ENCODE measurements at regions not wholly inside any gene's neighbourhood (a gene's known extent, or its start where the extent isn't known, plus 50 kb on each side); places are given as distances from the start of the nearest gene placed in this dataset.
"Not testable (repeated sequence)": the region's sequence is repeated elsewhere in the genome, so short reads cannot be mapped to it uniquely, and the experiment has no call there.

DNA sequence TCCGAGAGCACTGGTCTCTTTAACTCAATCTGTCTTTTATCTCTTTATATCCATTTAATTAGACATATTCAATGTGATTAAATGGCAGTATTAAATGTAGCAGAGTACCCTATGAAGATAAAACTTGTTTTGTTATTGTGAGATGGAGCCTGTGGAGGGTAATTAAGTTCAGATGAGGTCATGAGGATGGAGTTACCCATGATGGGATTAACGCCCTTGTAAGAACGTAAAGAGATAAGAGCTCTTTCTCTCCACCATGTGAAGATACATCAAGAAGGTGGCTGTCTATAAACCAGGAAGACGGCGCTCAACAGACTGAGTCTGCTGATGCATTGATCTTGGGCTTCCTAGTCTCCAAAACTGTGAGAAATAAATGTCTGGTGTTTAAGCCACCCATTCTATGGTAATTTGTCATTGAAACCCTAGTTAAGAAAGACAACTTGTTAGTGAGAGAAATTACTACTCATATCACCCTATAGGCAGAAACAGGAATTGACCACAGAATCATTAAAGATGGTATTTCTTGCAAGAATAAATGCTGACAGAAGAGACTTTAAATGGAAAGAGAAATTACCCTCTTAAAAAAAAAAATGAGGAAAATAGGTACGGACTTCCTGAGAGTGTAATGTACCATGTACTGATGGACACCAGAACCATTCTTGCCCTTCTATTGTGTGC is 738.7 kb upstream of the CHAC2 start:
- no peak for DNase-seq (ENCODE audit: low read depth)

DNA sequence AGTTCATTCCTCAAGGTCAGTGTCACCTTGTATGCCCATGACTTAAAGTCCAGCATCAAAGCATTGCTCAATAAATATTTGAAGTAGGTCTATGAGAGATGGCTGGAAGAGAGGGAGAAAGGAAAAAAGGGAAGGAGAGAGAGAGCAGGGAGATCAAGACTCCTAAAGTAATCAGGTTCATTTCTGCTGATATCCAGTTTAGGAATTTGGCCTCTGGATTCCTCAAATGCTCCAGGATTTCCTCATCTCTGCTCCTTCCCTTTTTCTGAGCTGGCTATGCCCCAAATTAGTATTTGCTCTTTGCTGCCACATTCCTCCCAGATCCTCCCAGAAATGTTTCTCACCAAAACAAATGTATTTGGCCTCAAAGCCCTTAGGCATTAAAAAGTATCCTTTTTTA is 739.4 kb upstream of the CHAC2 start:
- DNase-seq (ENCODE audit: low read depth): no peak

DNA sequence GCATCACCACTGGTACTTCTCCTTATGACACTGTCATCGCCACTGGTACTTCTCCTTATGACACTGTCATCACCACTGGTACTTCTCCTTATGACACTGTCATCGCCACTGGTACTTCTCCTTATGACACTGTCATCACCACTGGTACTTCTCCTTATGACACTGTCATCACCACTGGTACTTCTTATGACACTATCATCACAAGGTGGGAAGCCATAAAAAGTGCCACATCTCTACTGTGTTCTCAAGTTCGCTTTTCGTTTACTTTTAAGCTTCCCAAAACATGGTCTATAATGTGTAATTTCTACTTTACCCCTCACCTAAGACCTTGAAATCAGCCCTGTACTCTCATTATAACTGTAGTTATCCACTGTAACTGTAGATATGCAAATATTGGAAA is 745.4 kb upstream of the CHAC2 start:
- DNase-seq (ENCODE audit: low read depth): not testable (repeated sequence)

DNA sequence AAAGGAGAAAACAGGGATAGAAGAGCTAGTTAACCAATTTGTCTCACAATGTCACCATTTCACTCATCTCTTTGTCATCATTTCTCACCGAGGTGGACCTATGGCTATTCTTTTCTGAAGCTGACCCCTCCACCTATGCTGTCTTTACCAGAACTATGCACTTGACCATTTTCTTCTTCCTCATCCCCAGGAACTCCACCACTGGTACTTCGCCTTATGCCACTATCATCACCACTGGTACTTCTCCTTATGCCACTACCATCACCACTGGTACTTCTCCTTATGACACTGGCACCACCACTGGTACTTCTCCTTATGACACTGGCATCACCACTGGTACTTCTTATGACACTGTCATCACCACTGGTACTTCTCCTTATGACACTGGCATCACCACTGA is 745.8 kb upstream of the CHAC2 start:
- DNase-seq (ENCODE audit: low read depth): no peak

DNA sequence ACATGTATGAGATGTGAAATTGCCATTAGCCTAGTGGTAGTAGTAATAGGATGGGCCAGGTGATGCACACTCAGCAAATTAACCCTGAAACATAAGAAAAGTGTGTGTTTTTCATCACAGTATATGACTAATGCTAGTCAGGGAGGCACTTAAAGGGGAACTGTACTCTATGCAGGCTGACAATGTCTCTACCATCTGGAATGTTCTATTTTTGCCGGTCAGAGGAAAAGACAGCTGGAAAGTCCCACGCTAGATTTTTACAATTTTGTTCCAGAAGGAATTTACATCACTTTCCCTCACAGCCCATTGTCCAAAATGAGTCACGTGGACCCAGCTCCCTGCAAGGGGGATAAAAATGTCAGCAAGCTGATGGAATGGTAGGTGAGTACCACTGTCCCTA is 746.3 kb upstream of the CHAC2 start:
- no peak for DNase-seq (ENCODE audit: low read depth)

DNA sequence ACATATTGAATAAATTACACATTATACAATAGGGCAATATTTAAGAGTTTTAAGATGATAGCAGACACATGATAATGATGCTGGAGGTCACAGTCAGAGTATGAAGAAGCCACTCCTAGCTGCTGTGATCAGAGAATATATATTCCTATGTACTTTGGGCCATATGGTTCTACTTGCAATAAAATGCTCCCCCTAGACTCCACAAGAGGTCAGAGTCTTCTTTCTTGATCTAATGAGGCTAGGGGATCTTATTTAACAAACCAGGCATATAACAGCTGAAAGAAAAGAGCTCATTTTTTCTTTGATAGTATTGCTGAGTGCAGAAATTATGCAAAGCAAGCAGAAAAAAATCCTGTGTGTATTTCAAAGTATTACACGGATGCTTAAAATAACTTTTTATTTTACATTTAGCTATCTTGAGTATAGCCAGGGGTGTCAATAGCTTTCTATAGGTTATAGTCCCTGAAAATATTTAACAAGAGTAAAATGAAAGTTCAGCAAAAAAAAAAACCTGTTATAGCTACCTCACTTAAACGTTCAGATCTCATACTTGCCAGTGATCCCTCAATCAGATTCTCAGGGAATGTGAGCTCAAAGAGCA is 748.7 kb upstream of the CHAC2 start:
- DNase-seq (ENCODE audit: low read depth): no peak

DNA sequence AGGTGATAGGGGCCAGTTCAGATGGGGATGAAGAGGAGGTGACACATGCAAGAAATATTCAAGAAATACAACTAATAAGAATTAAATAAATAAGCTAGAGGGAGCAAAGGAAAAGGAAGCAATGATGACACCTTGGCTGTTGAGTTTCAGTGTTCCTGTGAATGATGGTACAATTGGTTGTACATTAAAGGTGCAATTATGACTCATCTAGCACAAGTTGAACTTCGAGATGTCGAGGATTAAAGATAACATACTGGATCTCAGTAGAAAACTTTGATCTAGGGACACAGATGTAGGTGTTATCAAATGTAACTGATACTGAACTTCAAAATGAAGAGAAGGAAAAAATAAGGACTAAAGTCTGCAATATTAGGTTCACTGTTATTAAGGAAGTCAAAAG is 760.6 kb upstream of the CHAC2 start:
- no peak for DNase-seq (ENCODE audit: low read depth)

DNA sequence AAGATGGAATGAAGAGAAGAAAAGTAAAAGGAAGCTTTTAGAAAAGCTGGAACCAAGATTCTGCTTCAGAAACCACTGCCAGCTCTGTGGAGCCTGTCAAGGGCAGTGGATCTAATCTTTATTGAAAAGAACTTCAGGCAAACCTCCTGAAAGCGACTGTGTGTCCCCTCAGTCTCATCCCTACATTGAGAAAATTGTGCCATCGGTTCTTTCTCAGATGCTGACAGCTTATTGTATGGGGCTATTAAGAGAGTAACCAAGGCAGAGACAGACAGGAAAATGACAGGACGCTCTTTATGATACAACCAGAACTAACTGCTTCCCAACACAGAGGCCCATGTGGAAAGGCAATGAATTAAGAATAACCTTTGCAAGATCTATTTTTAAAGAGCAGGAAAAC is 763.2 kb upstream of the CHAC2 start:
- DNase-seq (ENCODE audit: low read depth): no peak

DNA sequence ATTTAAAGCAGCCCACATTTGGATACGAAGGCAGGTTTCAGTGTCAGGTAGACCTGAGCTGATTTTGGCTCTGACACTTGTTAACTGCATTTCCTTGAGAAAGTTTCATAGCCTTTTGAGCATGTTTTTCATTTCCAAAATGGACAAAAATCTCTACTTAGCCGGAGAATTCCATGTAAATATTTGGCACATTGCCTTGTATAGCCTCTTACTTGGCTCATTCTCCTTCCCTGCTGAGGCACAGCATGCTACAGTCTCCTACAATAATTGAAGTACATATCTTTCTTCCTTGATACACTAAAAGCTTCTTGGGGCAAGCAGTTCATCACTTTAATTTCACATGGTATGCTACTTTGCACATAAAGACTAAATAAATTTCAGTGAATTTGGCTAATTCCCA is 772.2 kb upstream of the CHAC2 start:
- no peak for DNase-seq (ENCODE audit: low read depth)

DNA sequence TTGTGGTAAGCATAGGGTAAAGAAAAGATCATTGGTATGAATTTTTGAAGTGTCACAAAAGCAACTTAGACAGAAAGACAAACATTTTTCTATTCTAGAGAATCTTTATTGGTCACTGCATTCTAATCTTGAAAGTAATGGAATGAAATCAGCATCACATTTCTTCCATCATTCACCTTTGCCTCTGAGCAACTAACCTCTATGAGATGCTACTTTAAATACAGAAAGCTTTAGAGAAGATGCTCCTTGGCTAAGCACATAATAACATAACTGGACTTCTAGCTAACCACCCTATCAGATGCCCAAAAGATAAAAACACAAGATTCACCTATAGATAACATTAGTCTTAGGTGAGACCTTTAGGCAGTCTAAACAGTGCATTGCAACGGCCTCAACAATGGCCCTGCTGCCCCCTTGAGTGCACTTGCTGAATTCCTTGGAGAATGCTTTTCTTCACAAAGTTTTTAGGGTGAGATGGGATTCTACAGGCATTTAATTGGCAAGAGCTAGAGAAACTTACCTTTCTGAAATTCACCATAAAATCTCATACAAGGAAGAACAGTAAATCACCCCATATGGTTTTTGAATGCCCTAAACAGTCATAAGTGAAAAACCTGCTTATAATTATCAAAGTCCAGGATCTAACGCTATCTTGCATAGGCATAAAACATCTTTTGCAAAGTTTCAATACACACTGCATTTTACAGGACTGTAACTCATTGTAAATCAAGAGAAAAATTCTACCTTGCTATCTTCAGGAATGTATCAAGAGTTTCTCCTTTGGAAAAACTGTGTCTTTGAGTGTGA is 791.3 kb upstream of the CHAC2 start:
- DNase-seq (ENCODE audit: low read depth): no peak

DNA sequence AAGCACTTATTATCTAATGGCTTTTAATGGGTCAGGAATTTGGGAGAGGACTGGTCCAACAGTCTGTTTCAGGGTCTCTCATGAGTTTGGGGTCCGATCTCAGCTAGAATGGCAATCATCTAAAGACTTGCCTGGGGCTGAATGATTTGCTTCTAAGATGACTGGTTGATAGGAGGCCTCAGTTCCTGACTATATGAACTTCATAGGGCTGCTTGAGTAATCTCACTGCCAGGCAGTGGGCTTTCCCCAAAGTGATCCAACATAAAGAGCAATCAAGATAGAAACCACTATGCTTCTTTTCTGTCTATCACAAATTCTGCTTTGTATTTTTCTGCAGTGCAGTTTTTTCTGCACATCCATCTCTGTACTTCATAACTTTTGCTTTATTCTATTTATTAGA is 793.5 kb upstream of the CHAC2 start:
- no peak for DNase-seq (ENCODE audit: low read depth)

DNA sequence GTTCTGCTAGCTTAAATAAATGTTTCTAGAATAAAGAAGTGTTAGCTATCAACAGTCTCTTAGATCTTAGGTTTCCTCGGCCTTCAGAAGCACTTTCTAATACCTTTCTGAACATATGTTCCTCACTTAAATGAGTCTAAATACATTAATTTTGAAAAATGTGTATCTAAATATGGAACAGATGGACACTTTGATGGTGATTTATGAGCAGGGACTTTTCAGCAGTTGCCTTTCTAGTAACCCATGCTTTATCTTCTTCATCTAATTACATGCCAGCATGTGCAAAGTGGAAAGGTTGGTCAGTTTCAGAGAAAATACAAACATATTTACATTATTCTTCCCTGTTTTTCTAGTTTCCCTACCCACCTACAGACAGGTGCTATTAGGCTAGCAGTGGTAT is 797.0 kb upstream of the CHAC2 start:
- DNase-seq (ENCODE audit: low read depth): no peak

DNA sequence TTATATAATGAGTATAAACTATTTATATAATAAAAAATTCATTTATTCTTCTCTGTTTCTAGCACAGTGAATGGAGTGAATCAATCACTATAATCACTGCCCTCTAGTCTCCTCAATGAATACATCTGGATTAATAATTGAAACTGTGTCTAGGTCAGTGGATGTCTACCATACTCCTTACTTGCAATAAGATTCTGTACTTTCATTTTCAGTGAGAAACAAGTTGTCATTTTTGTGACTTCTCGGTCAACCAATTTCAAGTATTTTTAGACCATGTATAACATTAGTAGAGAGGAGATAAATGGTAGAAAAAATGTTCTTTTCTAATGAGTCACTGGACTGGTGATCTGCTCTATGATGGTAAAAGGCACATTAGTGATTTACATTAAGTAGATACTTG is 799.6 kb upstream of the CHAC2 start:
- no peak for DNase-seq (ENCODE audit: low read depth)

DNA sequence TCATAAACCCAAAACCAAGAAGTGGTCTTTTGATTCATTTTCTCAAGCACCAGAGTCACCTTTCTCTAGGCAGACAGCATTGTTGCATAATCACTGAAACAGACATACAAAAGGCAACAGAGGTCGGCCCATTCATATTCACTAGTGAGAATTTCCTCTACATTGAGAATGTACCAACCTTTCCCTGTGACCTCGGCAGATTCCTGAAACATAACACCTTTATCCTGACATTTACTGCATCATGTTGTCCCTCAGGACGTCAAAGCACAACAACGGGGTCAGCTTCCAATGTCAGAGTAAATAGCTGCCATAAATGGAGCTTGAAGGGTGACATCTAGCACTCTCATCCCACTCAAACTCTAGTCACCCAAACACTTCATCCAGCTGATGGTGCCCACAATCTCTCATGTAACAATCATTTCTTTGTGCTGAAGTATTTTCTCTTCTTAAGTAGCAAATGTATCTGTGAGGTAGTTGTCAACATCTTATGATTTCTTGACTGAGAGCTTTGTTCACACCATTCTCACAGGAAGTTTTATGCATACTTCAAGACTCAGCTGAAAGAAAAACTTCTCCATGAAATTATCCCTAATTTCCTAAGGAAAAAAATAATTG is 802.6 kb upstream of the CHAC2 start:
- no peak for DNase-seq (ENCODE audit: low read depth)

DNA sequence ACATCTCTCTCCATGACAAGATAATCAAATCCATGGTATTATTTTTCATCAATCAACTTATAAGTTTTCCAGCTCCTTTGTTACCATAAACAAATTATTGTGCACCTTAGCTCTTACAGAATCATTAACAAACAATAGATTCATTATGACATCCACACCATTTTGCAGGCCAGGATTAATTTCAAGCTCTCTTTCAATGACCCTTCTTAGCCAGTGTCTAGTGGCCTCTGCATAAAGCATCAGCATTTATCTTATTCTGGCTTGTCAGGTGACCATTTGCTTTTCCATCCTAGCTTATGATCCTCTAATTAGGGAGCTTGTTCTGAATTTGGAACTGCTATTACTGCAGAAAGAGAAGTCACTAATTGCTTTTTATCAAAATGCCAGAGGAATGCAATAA is 806.2 kb upstream of the CHAC2 start:
- DNase-seq (ENCODE audit: low read depth): no peak

DNA sequence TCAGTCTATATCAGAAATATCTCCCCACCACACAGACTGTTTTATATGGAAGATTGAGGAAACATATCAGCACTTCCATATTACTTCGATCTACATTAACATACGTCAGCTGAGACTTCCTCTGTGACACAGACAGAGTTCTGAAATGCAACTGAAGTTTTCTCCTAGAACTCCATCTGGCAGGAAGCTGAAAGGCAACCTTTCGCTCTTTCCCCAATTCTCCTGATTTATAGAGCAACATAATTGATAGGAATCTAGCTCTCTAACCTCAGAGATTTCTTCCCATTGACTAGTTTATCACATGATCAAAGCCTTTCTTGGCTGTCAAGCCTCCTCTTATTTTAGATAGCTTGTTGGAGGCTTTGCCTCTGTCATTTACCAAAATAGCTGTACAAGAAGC is 806.7 kb upstream of the CHAC2 start:
- no peak for DNase-seq (ENCODE audit: low read depth)

DNA sequence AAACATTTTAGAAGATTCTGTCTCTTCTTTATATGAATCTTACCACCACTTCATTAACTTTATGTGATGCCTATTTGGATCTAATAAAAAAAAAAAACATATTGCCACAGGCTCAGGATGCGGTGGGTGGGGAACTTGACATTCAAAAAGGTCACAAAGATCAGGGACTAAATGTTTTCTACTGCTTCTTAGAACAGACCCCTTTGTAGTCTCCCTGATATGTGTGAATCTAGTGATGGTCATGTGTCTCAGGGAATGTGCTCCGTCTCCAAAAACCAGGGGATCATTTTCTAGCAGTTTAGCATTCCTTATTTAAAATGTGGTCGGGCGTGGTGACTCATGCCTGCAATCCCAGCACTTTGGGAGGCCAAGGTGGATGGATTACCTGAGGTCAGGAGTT is 807.8 kb upstream of the CHAC2 start:
- DNase-seq (ENCODE audit: low read depth): no peak

DNA sequence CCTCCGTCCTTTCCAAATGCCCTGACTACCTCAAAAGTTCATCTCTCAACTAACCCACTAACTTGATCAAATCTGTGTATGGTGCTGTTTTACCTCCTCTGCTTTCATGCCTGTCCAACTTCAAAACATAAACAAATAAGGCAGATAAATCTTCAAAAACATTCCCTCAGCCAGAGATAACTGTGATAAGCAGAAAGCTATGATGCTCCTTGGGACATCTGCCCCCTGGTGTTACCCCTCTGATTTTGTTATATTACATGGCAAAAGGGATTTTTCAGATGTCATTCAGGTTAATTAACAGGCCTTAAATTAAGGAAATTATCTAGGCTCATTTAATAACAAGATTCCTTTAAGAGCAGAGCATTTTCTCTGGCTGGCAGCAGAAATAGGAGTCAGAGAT is 810.8 kb upstream of the CHAC2 start:
- no peak for DNase-seq (ENCODE audit: low read depth)

DNA sequence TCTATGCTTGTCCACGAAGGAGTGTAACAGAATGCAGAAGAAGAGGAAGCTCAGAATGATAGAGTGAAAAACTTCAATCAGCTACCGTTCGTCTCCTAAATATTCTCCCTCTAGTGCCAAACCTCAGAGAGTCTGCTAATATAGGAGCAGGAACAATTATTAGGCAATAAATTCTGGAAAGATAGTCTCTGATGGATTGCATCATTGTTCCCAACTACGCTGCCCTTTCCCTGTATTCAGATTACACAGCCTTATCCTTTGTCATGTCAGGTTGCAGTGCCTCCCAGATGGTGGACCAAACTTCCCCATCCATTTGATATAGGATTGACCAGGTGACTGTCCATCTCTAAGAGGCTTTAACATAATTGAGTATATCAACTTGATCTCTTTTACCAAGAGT is 811.5 kb upstream of the CHAC2 start:
- no peak for DNase-seq (ENCODE audit: low read depth)

DNA sequence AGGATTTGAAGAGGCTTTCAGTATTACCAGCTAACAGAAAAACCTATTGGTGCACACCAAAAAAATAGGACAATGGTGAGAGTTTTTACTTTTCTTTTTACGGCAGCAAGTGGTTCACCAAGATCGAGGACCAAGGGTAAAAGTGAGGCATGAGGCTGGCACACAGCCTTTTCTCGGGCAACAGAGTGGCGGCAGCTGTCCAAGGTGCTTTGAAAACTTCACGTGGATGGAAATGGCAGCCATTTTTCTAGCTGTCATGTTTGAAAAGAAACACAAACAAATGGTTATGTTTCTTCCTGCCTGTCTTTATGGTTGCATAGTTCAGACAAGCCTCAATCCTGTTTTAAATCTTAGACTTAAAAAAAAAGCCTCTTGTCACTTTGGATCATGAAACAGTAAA is 812.5 kb upstream of the CHAC2 start:
- DNase-seq (ENCODE audit: low read depth): no peak

DNA sequence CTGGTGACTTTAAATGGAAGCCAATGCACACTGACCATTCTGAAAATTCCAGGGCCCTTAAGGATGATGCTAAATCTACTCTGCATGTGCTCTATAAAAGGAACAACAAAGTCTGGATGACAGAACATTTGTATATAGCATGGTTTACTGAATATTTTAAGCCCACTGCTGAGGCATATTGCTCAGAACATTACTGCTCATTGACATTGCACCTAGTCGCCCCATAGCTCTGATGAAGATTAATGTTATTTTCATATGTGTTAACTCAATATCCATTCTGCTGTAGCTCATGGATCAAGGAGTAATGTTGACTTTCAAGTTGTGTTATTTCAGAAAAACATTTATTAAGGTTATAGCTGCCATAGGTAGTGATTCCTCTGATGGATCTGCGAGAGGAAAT is 827.5 kb upstream of the CHAC2 start:
- no peak for DNase-seq (ENCODE audit: low read depth)

DNA sequence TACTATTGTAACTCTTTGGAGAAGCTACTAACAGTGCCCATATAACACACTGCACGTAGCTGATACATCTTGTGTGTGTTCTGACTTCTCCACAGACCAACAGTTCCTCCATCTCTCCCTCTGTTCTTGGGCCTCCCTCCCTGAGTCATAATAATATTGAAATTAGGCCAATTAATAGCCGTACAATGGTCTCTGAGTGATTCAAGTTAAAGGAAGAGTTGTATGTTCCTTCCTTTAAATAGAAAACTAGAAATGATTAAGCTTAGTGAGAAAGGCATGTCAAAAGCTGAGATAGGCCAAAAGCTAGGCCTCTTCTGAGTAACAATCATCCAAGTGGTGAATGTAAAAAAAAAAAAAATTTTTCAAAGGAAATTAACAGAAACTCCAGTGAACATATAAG is 828.4 kb upstream of the CHAC2 start:
- no peak for DNase-seq (ENCODE audit: low read depth)

DNA sequence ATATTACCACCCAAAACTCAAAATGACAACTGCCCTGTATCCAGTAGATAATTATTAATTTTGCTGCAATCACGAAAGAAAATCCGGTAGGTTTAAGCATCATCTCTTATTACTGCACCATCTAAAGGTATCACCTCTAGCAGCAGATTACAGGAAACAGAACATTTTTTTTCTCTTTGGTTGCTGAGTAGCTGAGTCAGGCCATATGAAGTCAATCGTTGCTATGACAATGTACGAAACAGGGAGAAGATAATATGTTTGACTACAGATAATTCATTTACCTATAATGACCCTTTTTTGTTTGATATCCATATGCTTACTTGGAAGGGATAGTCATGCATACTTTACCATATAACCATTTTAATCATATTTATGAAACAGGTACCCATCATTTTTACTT is 831.6 kb upstream of the CHAC2 start:
- no peak for DNase-seq (ENCODE audit: low read depth)

Measured in stromal cell of bone marrow (primary cell).